ENCODE measurements at regions not wholly inside any gene's neighbourhood (a gene's known extent, or its start where the extent isn't known, plus 50 kb on each side); places are given as distances from the start of the nearest gene placed in this dataset.

DNA sequence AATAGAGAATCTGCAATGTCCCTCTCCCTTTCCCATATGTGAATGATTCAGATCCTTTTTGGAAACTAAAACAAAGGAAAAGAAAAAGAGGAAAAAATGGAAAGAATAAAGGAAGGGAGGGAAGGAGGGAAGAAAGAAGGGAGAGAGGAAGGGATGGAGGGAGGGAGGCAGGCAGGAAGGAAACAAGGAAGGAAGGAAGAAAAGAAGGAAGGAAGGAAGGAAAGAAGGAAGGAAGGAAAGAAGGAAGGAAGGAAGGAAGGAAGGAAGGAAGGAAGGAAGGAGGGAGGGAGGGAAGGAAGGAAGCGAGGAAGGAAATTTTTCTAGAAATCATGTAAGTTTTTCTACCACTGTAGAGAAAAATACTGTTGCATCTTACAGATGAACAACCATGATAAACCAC is 215.0 kb upstream of the CBLB start:
- Histone ChIP-seq H3K4me1 (ENCODE audit: control insufficient read depth in 4 of 4, insufficient read depth in 4 of 4, low read length in 3 of 4) (peaks cover 0 to 14% (median 4%) of the 10 kb centered on the region in 4 donors), H3K9me3 (ENCODE audit: control insufficient read depth in 4 of 4, low read length in 3 of 4) (no peaks in the 10 kb centered on the region), H3K27me3 (ENCODE audit: control insufficient read depth in 4 of 4, insufficient read depth in 4 of 4, low read length in 3 of 4) (no peaks in the 10 kb centered on the region), H3K27ac (ENCODE audit: low read depth in 1 of 2, low read length in 2 of 2) (no peak overlapping the region), H3K4me3 (ENCODE audit: low read depth in 1 of 3, low read length in 3 of 3) (no peak overlapping the region), H3K9ac (ENCODE audit: low read depth in 1 of 2, low read length in 2 of 2) (no peak overlapping the region), H3K36me3 (ENCODE audit: control insufficient read depth in 4 of 4, insufficient read depth in 3 of 4, low read depth in 1 of 4, low read length in 3 of 4) (no peaks in the 10 kb centered on the region)
- TF ChIP-seq, protein P1, sequence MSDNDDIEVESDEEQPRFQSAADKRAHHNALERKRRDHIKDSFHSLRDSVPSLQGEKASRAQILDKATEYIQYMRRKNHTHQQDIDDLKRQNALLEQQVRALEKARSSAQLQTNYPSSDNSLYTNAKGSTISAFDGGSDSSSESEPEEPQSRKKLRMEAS (IDR thresholded peaks at IDR 0.05): no peak
- TF ChIP-seq TAF1 (conservative IDR thresholded peaks at IDR 0.05) (no peak), RXRA (IDR thresholded peaks at IDR 0.05) (no peak), SP1 (IDR thresholded peaks at IDR 0.05) (no peak), RAD21 (IDR thresholded peaks at IDR 0.05) (no peak), NR2F2 (IDR thresholded peaks at IDR 0.05) (no peak), FOXA2 (IDR thresholded peaks at IDR 0.05) (no peak), HNF4A (conservative IDR thresholded peaks at IDR 0.05) (no peak)
- TF ChIP-seq, protein P2, sequence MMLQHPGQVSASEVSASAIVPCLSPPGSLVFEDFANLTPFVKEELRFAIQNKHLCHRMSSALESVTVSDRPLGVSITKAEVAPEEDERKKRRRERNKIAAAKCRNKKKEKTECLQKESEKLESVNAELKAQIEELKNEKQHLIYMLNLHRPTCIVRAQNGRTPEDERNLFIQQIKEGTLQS (IDR thresholded peaks at IDR 0.05): no peak
- TF ChIP-seq, protein P3, sequence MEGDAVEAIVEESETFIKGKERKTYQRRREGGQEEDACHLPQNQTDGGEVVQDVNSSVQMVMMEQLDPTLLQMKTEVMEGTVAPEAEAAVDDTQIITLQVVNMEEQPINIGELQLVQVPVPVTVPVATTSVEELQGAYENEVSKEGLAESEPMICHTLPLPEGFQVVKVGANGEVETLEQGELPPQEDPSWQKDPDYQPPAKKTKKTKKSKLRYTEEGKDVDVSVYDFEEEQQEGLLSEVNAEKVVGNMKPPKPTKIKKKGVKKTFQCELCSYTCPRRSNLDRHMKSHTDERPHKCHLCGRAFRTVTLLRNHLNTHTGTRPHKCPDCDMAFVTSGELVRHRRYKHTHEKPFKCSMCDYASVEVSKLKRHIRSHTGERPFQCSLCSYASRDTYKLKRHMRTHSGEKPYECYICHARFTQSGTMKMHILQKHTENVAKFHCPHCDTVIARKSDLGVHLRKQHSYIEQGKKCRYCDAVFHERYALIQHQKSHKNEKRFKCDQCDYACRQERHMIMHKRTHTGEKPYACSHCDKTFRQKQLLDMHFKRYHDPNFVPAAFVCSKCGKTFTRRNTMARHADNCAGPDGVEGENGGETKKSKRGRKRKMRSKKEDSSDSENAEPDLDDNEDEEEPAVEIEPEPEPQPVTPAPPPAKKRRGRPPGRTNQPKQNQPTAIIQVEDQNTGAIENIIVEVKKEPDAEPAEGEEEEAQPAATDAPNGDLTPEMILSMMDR (IDR thresholded peaks at IDR 0.05; ENCODE audit: low read depth, low read length, missing input control): no peak
- WGBS: 83% methylated on average over 1 of the region's 1 CpG
- DNase-seq (ENCODE audit: low spot score): no peak

DNA sequence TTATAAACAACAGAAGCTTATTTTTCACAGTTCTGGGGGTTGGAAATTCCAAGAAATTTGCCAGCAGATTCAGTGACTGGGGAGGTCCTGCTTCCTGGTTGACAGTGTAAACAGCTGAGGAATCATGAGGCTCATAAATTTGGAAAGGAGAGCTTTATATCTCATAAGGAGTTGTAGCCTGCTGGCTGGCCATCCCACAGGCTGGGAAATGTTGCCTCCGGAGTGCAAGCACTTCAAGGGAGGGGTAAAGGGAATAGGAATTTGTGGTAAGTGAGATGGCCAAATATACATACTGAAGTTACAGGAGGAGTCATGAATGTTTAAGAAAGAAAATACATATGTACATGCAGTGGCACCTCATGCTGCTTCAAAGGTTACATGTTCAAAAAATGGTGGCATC is 217.2 kb upstream of the CBLB start:
- Histone ChIP-seq H3K4me3 (ENCODE audit: low read depth in 1 of 3, low read length in 3 of 3) (no peak overlapping the region), H3K27ac (ENCODE audit: low read depth in 1 of 2, low read length in 2 of 2) (no peak overlapping the region), H3K4me1 (ENCODE audit: control insufficient read depth in 4 of 4, insufficient read depth in 4 of 4, low read length in 3 of 4) (peaks cover 0 to 14% (median 4%) of the 10 kb centered on the region in 4 donors), H3K9me3 (ENCODE audit: control insufficient read depth in 4 of 4, low read length in 3 of 4) (no peaks in the 10 kb centered on the region), H3K36me3 (ENCODE audit: control insufficient read depth in 4 of 4, insufficient read depth in 3 of 4, low read depth in 1 of 4, low read length in 3 of 4) (no peaks in the 10 kb centered on the region), H3K9ac (ENCODE audit: low read depth in 1 of 2, low read length in 2 of 2) (no peak overlapping the region), H3K27me3 (ENCODE audit: control insufficient read depth in 4 of 4, insufficient read depth in 4 of 4, low read length in 3 of 4) (no peaks in the 10 kb centered on the region)
- no peak for DNase-seq (ENCODE audit: low spot score)
- WGBS: 82% methylated on average over 1 of the region's 1 CpG
- no peak for TF ChIP-seq RAD21 (IDR thresholded peaks at IDR 0.05)
- TF ChIP-seq FOXA2 (IDR thresholded peaks at IDR 0.05): no peak
- TF ChIP-seq, protein P4, sequence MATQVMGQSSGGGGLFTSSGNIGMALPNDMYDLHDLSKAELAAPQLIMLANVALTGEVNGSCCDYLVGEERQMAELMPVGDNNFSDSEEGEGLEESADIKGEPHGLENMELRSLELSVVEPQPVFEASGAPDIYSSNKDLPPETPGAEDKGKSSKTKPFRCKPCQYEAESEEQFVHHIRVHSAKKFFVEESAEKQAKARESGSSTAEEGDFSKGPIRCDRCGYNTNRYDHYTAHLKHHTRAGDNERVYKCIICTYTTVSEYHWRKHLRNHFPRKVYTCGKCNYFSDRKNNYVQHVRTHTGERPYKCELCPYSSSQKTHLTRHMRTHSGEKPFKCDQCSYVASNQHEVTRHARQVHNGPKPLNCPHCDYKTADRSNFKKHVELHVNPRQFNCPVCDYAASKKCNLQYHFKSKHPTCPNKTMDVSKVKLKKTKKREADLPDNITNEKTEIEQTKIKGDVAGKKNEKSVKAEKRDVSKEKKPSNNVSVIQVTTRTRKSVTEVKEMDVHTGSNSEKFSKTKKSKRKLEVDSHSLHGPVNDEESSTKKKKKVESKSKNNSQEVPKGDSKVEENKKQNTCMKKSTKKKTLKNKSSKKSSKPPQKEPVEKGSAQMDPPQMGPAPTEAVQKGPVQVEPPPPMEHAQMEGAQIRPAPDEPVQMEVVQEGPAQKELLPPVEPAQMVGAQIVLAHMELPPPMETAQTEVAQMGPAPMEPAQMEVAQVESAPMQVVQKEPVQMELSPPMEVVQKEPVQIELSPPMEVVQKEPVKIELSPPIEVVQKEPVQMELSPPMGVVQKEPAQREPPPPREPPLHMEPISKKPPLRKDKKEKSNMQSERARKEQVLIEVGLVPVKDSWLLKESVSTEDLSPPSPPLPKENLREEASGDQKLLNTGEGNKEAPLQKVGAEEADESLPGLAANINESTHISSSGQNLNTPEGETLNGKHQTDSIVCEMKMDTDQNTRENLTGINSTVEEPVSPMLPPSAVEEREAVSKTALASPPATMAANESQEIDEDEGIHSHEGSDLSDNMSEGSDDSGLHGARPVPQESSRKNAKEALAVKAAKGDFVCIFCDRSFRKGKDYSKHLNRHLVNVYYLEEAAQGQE (IDR thresholded peaks at IDR 0.05): no peak
- no peak for TF ChIP-seq NR2F2 (IDR thresholded peaks at IDR 0.05)
- TF ChIP-seq, protein P3 (IDR thresholded peaks at IDR 0.05; ENCODE audit: low read depth, low read length, missing input control): no peak
- TF ChIP-seq, protein P5, sequence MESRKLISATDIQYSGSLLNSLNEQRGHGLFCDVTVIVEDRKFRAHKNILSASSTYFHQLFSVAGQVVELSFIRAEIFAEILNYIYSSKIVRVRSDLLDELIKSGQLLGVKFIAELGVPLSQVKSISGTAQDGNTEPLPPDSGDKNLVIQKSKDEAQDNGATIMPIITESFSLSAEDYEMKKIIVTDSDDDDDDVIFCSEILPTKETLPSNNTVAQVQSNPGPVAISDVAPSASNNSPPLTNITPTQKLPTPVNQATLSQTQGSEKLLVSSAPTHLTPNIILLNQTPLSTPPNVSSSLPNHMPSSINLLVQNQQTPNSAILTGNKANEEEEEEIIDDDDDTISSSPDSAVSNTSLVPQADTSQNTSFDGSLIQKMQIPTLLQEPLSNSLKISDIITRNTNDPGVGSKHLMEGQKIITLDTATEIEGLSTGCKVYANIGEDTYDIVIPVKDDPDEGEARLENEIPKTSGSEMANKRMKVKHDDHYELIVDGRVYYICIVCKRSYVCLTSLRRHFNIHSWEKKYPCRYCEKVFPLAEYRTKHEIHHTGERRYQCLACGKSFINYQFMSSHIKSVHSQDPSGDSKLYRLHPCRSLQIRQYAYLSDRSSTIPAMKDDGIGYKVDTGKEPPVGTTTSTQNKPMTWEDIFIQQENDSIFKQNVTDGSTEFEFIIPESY (IDR thresholded peaks at IDR 0.05): no peak
- no peak for TF ChIP-seq HNF4G (IDR thresholded peaks at IDR 0.05)
- TF ChIP-seq, protein P2 (IDR thresholded peaks at IDR 0.05): no peak
- no peak for TF ChIP-seq GABPA (IDR thresholded peaks at IDR 0.05 in 1 of 2, conservative IDR thresholded peaks at IDR 0.05 in 1 of 2)
- no peak for TF ChIP-seq RXRA (IDR thresholded peaks at IDR 0.05)
- TF ChIP-seq EGR1 (IDR thresholded peaks at IDR 0.05; ENCODE audit: low read depth in 2 of 2): no peak
- TF ChIP-seq FOXA1 (IDR thresholded peaks at IDR 0.05): no peak
- TF ChIP-seq YY1 (IDR thresholded peaks at IDR 0.05): no peak
- TF ChIP-seq JUND (IDR thresholded peaks at IDR 0.05): no peak
- no peak for TF ChIP-seq HNF4A (conservative IDR thresholded peaks at IDR 0.05)
- TF ChIP-seq TAF1 (conservative IDR thresholded peaks at IDR 0.05): no peak
- no peak for TF ChIP-seq SP1 (IDR thresholded peaks at IDR 0.05)

Measured in liver (tissue), 8 donors.